HG02981 (cell line): ENCODE measurements at regions not wholly inside any gene's neighbourhood (a gene's known extent, or its start where the extent isn't known, plus 50 kb on each side); places are given as distances from the start of the nearest gene placed in this dataset.
"Not testable (repeated sequence)": the region's sequence is repeated elsewhere in the genome, so short reads cannot be mapped to it uniquely, and the experiment has no call there.

Experiments used
- ATAC-seq: cut with Tn5 transposase; IDR thresholded peaks from one replicate; pipeline ENCODE4 v1.9.1; 2021; ENCODE audit warnings: mild to moderate bottlenecking, moderate library complexity; ENCODE audit not compliant: unreplicated experiment

- no peak for ATAC-seq
Measured at GRCh38 chrX:42175843-42176242, 252.5 kb upstream of the CASK start.

GRCh38 chrX:42157923-42158322 lies 234.6 kb upstream of the CASK start:
- ATAC-seq = not testable (repeated sequence)

GRCh38 chrX:42151808-42152207 lies 228.5 kb upstream of the CASK start:
- ATAC-seq = no peak

- no peak for ATAC-seq
Measured at GRCh38 chrX:42149765-42150164, 226.4 kb upstream of the CASK start.

GRCh38 chrX:42149281-42149680 lies 225.9 kb upstream of the CASK start:
- ATAC-seq = no peak

- ATAC-seq = no peak
Measured at GRCh38 chrX:42143866-42144592, 220.7 kb upstream of the CASK start.

GRCh38 chrX:42140320-42140719 lies 217.0 kb upstream of the CASK start:
- no peak for ATAC-seq

GRCh38 chrX:42135583-42136228 lies 212.4 kb upstream of the CASK start:
- no peak for ATAC-seq

GRCh38 chrX:42131856-42132255 lies 208.5 kb upstream of the CASK start:
- no peak for ATAC-seq

GRCh38 chrX:42129022-42129940 lies 205.9 kb upstream of the CASK start:
- no peak for ATAC-seq

- no peak for ATAC-seq
Measured at GRCh38 chrX:42128587-42128986, 205.2 kb upstream of the CASK start.

GRCh38 chrX:42128020-42128419 lies 204.7 kb upstream of the CASK start:
- peak; percentile 56 for ATAC-seq

- ATAC-seq = no peak
Measured at GRCh38 chrX:42127563-42127962, 204.2 kb upstream of the CASK start.

GRCh38 chrX:42123369-42123768 lies 200.0 kb upstream of the CASK start:
- no peak for ATAC-seq

- ATAC-seq = no peak
Measured at GRCh38 chrX:42119076-42119475, 195.7 kb upstream of the CASK start.

- ATAC-seq = peak; percentile 91
Measured at GRCh38 chrX:42117318-42117717, 194.0 kb upstream of the CASK start.

GRCh38 chrX:42109428-42109827 lies 186.1 kb upstream of the CASK start:
- no peak for ATAC-seq

- ATAC-seq = peak; percentile 56
Measured at GRCh38 chrX:42107495-42108488, 184.4 kb upstream of the CASK start.

GRCh38 chrX:42106556-42106955 lies 183.2 kb upstream of the CASK start:
- ATAC-seq = no peak

GRCh38 chrX:42102586-42103282 lies 179.4 kb upstream of the CASK start:
- ATAC-seq = no peak
